LNCAP (cell line): ENCODE measurements at regions not wholly inside any gene's neighbourhood (a gene's known extent, or its start where the extent isn't known, plus 50 kb on each side); places are given as distances from the start of the nearest gene placed in this dataset.

Experiments used
- CTCF ChIP-seq: fragments of 450-650 bp; IDR thresholded peaks from 2 replicates; pipeline ENCODE4 v1.5.1; 2017; ENCODE audit warnings: mild to moderate bottlenecking

GRCh38 chr13:72109863-72110262, 242.9 kb upstream of the DACH1 start:
- TF ChIP-seq CTCF, result no peak

GRCh38 chr13:72104656-72105180, 237.7 kb upstream of the DACH1 start:
- TF ChIP-seq CTCF, result no peak

GRCh38 chr13:72101768-72102400, 234.9 kb upstream of the DACH1 start:
- TF ChIP-seq CTCF, result no peak

- TF ChIP-seq CTCF, result no peak
Observed at GRCh38 chr13:72100339-72100738, 233.3 kb upstream of the DACH1 start.

- no peak for TF ChIP-seq CTCF
Observed at GRCh38 chr13:72097568-72097967, 230.6 kb upstream of the DACH1 start.

GRCh38 chr13:72093262-72093661, 226.3 kb upstream of the DACH1 start:
- no peak for TF ChIP-seq CTCF

- TF ChIP-seq CTCF, result no peak
Observed at GRCh38 chr13:72074663-72075062, 207.7 kb upstream of the DACH1 start.

- no peak for TF ChIP-seq CTCF
Observed at GRCh38 chr13:72072261-72072660, 205.3 kb upstream of the DACH1 start.
